Breast epithelium (tissue), 4 donors: ENCODE measurements at regions not wholly inside any gene's neighbourhood (a gene's known extent, or its start where the extent isn't known, plus 50 kb on each side); places are given as distances from the start of the nearest gene placed in this dataset.

Source experiments
- DNase-seq, 2 donors: peaks; one replicate each; pipeline ENCODE4 v3.0.0-alpha.2; 2019; ENCODE audit warnings: low spot score in 2 of 2
- H3K27ac ChIP-seq, 2 donors: fragments of 200-600 bp; sonication (generic) in 1 of 2; one replicate each; pipeline ENCODE4 v1.5.1; 2016 to 2019; ENCODE audit warnings: mild to moderate bottlenecking in 1 of 2
- H3K27me3 ChIP-seq, 2 donors: fragments of 200-600 bp; sonication (generic) in 1 of 2; one replicate each; pipeline versions ENCODE4 v1.5.1 to v1.6.0; 2017 to 2019; ENCODE audit warnings: control low read depth in 1 of 2, mild to moderate bottlenecking in 1 of 2
- H3K36me3 ChIP-seq: fragments of 200-600 bp; one replicate; pipeline ENCODE4 v1.5.1; 2019
- H3K4me1 ChIP-seq, 2 donors: fragments of 200-600 bp; sonication (generic); one replicate each; pipeline ENCODE4 v1.5.1; 2016 to 2019; ENCODE audit warnings: control low read depth in 1 of 2
- H3K4me3 ChIP-seq, 3 donors: fragments of 200-600 bp; sonication (generic); 1 replicate in 2 of 3; 2 replicates in 1 of 3; pipeline ENCODE4 v1.5.1; 2016 to 2019; ENCODE audit warnings: mild to moderate bottlenecking in 3 of 3, moderate library complexity in 2 of 3
- H3K9me3 ChIP-seq, 2 donors: fragments of 200-600 bp; sonication (generic) in 1 of 2; one replicate each; pipeline ENCODE4 v1.5.1; 2016 to 2019; ENCODE audit warnings: control low read depth in 1 of 2
- CTCF ChIP-seq, 3 donors: fragments of 450-650 bp; IDR thresholded peaks; one replicate each; pipeline ENCODE4 v1.5.1; 2016 to 2017; ENCODE audit warnings: antibody characterized with exemption in 3 of 3, mild to moderate bottlenecking in 3 of 3, moderate library complexity in 3 of 3
- POLR2A ChIP-seq: fragments of 450-650 bp; IDR thresholded peaks from one replicate; pipeline ENCODE4 v1.6.1; 2016; ENCODE audit warnings: antibody characterized with exemption, mild to moderate bottlenecking, moderate library complexity
- POLR2AphosphoS5 ChIP-seq, 3 donors: sonication (generic); formaldehyde crosslinking; IDR thresholded peaks; one replicate each; pipeline ENCODE4 v1.6.1; 2017; ENCODE audit warnings: antibody characterized with exemption in 3 of 3
- intact Hi-C: fragments of 100-400 bp; cut with DNase I; formaldehyde crosslinking; loops from one replicate; pipeline ENCODE4 v1.15.1; 2023; ENCODE audit warnings: low total_unique reads

DNA sequence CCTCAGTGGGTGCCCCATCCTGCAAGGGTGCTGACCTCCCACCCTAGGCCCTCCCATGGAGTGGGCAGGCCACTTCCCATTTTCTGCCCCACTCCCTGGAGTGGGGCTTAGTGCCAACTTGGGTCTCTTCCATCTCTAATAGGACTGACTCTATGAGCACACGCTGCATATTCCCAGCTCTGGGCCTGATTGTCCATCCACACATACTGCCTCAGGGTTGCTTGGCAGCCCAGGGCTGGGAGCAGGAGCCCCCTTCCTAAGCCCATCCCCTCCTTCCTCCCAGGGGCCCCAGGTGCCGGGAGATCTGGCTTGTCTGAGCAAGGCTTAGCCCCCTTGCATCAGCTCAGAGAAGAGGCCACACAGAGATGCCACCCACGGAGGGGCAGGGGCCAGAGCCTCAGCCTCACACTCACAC, 55.1 kb downstream of the PJA1 start:
- Histone ChIP-seq H3K4me3 (no peak overlapping the region), H3K9me3 (no peaks in the 10 kb centered on the region), H3K36me3 (no peaks in the 10 kb centered on the region), H3K4me1 (no peaks in the 10 kb centered on the region), H3K27ac (peak overlapping the region in 1 of 2 donors; percentile 62), H3K27me3 (peaks cover 0 to 72% of the 10 kb centered on the region in 2 donors)
- TF ChIP-seq POLR2AphosphoS5 (IDR thresholded peaks at IDR 0.05), result no peak
- no peak for TF ChIP-seq POLR2A
- no peak for TF ChIP-seq CTCF (IDR thresholded peaks at IDR 0.05)
- intact Hi-C loops, result no loop called here
- DNase-seq, result no peak

DNA sequence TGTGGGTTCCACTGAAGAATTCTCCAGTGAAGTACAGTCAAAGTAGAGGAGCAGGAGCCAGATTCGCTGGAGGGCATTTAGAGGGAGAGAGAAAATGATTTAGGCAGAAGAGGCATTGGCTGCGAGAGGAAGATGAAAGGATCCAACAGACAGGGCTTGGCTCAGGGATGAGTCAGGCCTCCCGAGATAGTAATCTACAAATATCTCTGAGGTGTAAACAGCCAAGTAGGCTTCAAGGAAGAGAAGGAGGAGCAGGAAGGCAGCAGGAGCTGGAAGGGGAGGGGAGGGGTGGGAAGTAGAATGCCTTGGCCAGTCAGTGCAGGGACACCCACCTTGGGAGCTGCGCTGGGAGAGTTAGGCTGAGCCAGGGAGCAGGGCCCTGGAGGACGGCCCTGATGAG, 55.5 kb downstream of the PJA1 start:
- peak; percentile 56 to 62 for DNase-seq
- intact Hi-C loops, result no loop called here
- peaks cover 0 to 75% of the 10 kb centered on the region in 2 donors for H3K27me3 ChIP-seq
- TF ChIP-seq POLR2AphosphoS5 (IDR thresholded peaks at IDR 0.05) (no peak), CTCF (IDR thresholded peaks at IDR 0.05) (no peak), POLR2A (no peak)
- H3K36me3 ChIP-seq, result no peaks in the 10 kb centered on the region
- no peaks in the 10 kb centered on the region for H3K4me1 ChIP-seq
- H3K9me3 ChIP-seq, result no peaks in the 10 kb centered on the region
- peak overlapping the region in 1 of 2 donors; percentile 62 for H3K27ac ChIP-seq
- no peak overlapping the region for H3K4me3 ChIP-seq

- Histone ChIP-seq H3K4me3 (no peak overlapping the region), H3K27ac (peak overlapping the region in 1 of 2 donors; percentile 55), H3K9me3 (no peaks in the 10 kb centered on the region), H3K27me3 (peaks cover 0 to 80% of the 10 kb centered on the region in 2 donors), H3K4me1 (no peaks in the 10 kb centered on the region), H3K36me3 (no peaks in the 10 kb centered on the region)
- intact Hi-C loops, result no loop called here
- TF ChIP-seq CTCF (IDR thresholded peaks at IDR 0.05), result no peak
- no peak for TF ChIP-seq POLR2A
- TF ChIP-seq POLR2AphosphoS5 (IDR thresholded peaks at IDR 0.05), result no peak
- DNase-seq, result no peak
These were observed 56.1 kb downstream of the PJA1 start for GRCh38 chrX:69109036-69109663.

GRCh38 chrX:69107747-69108401, 57.4 kb downstream of the PJA1 start:
- intact Hi-C loops, result no loop called here
- Histone ChIP-seq H3K9me3 (no peaks in the 10 kb centered on the region), H3K4me3 (no peak overlapping the region), H3K27ac (no peak overlapping the region), H3K4me1 (no peaks in the 10 kb centered on the region), H3K27me3 (peaks cover 0 to 90% of the 10 kb centered on the region in 2 donors), H3K36me3 (no peaks in the 10 kb centered on the region)
- DNase-seq, result no peak
- TF ChIP-seq CTCF (IDR thresholded peaks at IDR 0.05) (no peak), POLR2A (no peak), POLR2AphosphoS5 (IDR thresholded peaks at IDR 0.05) (no peak)

GRCh38 chrX:69107231-69107739, 58.0 kb downstream of the PJA1 start:
- TF ChIP-seq CTCF (IDR thresholded peaks at IDR 0.05) (no peak), POLR2A (no peak), POLR2AphosphoS5 (IDR thresholded peaks at IDR 0.05) (no peak)
- Histone ChIP-seq H3K9me3 (no peaks in the 10 kb centered on the region), H3K27me3 (peaks cover 0 to 90% of the 10 kb centered on the region in 2 donors), H3K4me1 (no peaks in the 10 kb centered on the region), H3K27ac (peak overlapping the region in 1 of 2 donors; percentile 55), H3K4me3 (no peak overlapping the region), H3K36me3 (no peaks in the 10 kb centered on the region)
- intact Hi-C loops, result no loop called here
- DNase-seq, result no peak
